C4-2B (cell line): ENCODE measurements at regions not wholly inside any gene's neighbourhood (a gene's known extent, or its start where the extent isn't known, plus 50 kb on each side); places are given as distances from the start of the nearest gene placed in this dataset.

Experiments used
- H3K27ac ChIP-seq: fragments of 450-650 bp; 2 replicates; pipeline ENCODE4 v1.5.1; 2017
- CTCF ChIP-seq: fragments of 450-650 bp; conservative IDR thresholded peaks from 2 replicates; pipeline ENCODE4 v1.5.1; 2017; ENCODE audit warnings: mild to moderate bottlenecking
- ZFX ChIP-seq: fragments of 450-650 bp; IDR thresholded peaks from 2 replicates; pipeline ENCODE4 v1.6.1; 2017

DNA sequence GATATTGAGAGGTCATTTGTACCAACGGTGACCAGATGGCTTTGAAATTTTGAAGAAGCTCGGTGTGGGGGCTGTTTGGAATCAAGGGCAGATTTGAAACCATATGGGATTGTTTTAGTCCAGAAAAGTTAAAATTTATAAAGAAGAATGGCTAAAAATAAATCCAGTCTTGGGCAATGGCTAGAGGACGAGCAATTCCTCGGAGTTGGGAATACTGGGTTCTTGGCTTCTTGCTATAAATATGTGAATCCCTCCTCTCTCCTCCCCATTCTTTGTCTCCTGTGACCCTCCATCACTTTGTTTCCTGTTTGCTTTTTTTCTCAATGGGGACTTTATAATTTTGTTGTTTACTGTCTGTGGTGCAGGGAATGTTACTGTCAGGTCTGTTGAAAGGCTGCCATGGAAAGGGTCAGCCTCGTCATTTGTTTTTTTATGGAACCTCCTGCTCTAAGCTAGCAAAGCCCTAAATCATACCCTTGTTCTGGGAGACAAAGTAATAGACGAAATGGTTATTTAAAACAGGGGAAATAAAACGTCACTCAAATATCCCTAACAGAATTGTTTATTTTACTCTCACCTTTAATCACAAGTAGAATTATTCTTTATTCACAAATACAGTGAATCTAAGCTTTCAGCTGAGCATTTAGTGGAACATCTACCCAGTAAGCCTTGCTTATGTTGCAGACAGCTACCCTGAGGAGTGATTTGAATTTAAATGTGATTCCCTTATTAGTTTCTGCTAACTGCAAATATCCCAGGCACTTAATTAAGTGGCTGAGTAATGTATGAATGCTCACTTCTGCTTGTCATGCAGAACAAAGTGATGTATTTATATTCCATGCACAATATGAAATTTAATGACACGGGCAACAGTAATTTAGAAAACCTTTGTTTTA, 273.1 kb upstream of the NOVA1 start:
- TF ChIP-seq CTCF (no peak), ZFX (no peak)
- no peak overlapping the region for H3K27ac ChIP-seq

- H3K27ac ChIP-seq, result peak overlapping the region; percentile 25; the same call in 1 of the 2 replicates
- TF ChIP-seq CTCF (no peak), ZFX (no peak)
Observed at GRCh38 chr14:26872515-26873361, 274.9 kb upstream of the NOVA1 start.

DNA sequence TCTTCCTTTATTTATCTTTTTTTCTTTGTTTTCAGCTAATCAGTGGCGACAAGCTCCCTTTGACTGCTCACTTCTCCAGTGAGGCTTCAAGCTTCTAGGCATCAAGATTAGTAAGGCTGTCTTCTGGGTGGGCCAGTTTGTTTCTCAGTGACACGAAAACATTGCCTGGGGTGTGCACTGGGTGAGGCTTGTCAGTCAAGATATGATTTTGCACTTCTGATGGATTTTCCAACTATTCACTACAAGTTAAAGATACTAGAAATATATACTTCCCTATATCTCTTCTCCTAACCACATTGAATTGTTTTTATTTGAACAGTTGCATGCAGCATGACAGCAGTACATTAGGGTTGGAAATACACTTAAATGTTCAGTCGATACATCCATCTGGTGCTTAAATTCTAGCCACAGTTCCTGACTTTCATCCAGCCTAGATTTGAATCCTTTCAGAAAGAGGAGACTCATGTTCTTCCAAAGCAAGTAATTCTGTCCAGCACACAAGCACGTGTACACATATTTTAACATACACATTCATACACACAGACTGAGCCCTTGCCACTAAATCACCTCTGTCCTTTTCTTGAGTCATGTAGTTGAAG, 275.6 kb upstream of the NOVA1 start:
- no peak overlapping the region; the same call in 1 of the 2 replicates for H3K27ac ChIP-seq
- TF ChIP-seq ZFX, result no peak
- no peak for TF ChIP-seq CTCF

GRCh38 chr14:26887847-26888246, 290.0 kb upstream of the NOVA1 start:
- TF ChIP-seq CTCF (no peak), ZFX (no peak)
- H3K27ac ChIP-seq, result no peak overlapping the region

- no peak overlapping the region for H3K27ac ChIP-seq
- no peak for TF ChIP-seq ZFX
- no peak for TF ChIP-seq CTCF
Observed at GRCh38 chr14:26888592-26888991, 290.8 kb upstream of the NOVA1 start.

DNA sequence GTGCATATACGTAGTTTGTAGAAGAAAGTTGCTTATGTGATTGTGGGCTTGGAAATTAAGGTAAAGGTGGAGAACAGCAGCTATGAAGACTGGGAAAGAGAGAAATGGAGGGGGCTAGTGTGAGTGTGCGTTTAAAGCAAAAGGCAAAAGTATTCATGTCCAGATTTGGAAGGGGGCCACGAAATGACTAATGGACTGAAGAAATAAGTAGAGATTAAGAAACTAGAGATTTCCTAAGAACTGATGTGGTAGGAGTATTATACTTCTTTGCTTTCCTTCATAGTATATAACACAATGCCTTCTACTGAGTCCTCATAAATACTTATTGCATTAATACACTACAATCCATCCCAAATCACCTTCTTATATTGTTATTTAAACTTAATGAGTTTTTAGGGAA, 298.6 kb upstream of the NOVA1 start:
- no peak for TF ChIP-seq CTCF
- no peak for TF ChIP-seq ZFX
- H3K27ac ChIP-seq, result no peak overlapping the region
